BJ (cell line): ENCODE measurements at regions not wholly inside any gene's neighbourhood (a gene's known extent, or its start where the extent isn't known, plus 50 kb on each side); places are given as distances from the start of the nearest gene placed in this dataset.

Experiments
- CTCF ChIA-PET: fragments of 350-600 bp; formaldehyde crosslinking; extraction: SDS; loops from one replicate; lab custom pipeline; 2021; ENCODE audit warnings: antibody characterized with exemption, inconsistent platforms; lab: Yijun Ruan, JAX
- POLR2A ChIA-PET: fragments of 300-600 bp; sonication (Branson Sonifier 250); formaldehyde crosslinking; extraction: SDS; loops from one replicate; lab custom pipeline; 2021; ENCODE audit warnings: antibody characterized with exemption; lab: Charles Lee
- DNase-seq: peaks from one replicate; pipeline ENCODE4 v3.0.0-alpha.2; 2011; ENCODE audit warnings: low read depth
- H3K27me3 ChIP-seq: 2 replicates; pipeline ENCODE4 v1.6.0; 2011; ENCODE audit warnings: low read length; ENCODE audit not compliant: control insufficient read depth, insufficient read depth
- H3K36me3 ChIP-seq: 2 replicates; pipeline ENCODE4 v1.5.1; 2011; ENCODE audit warnings: low read length; ENCODE audit not compliant: control insufficient read depth, insufficient read depth
- H3K4me3 ChIP-seq: 2 replicates; pipeline ENCODE4 v1.5.1; 2011; ENCODE audit warnings: low read depth, mild to moderate bottlenecking, control low read depth, low read length
- TF ChIP-seq, protein P1 (sequence below): IDR thresholded peaks from 2 replicates; pipeline ENCODE4 v1.5.1; 2011; ENCODE audit warnings: low read depth, mild to moderate bottlenecking, control low read depth, inconsistent platforms, low read length, moderate library complexity; ENCODE audit not compliant: insufficient read depth

DNA sequence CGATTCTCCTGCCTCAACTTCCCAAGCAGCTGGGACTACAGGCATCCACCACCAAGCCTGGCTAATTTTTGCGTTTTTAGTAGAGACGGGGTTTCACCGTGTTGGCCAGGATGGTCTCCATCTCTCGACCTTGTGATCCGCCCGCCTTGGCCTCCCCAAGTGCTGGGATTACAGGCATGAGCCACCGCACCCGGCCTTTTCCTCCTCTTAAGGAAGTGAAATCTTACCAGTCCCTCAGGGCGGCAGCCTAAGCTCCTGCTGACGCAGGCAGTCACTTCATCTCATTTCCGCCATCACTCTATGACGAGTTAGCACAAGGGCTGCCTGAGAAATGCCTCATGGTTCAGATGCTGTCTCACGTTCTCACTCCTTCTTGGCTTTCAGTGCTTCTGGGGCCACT lies 246.0 kb upstream of the SHH start:
- no peak for DNase-seq
- H3K4me3 ChIP-seq: no peak overlapping the region
- TF ChIP-seq, protein P1, sequence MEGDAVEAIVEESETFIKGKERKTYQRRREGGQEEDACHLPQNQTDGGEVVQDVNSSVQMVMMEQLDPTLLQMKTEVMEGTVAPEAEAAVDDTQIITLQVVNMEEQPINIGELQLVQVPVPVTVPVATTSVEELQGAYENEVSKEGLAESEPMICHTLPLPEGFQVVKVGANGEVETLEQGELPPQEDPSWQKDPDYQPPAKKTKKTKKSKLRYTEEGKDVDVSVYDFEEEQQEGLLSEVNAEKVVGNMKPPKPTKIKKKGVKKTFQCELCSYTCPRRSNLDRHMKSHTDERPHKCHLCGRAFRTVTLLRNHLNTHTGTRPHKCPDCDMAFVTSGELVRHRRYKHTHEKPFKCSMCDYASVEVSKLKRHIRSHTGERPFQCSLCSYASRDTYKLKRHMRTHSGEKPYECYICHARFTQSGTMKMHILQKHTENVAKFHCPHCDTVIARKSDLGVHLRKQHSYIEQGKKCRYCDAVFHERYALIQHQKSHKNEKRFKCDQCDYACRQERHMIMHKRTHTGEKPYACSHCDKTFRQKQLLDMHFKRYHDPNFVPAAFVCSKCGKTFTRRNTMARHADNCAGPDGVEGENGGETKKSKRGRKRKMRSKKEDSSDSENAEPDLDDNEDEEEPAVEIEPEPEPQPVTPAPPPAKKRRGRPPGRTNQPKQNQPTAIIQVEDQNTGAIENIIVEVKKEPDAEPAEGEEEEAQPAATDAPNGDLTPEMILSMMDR: no peak
- CTCF ChIA-PET: no interaction called here
- POLR2A ChIA-PET: no interaction called here
- H3K27me3 ChIP-seq: no peaks in the 10 kb centered on the region
- no peaks in the 10 kb centered on the region for H3K36me3 ChIP-seq

DNA sequence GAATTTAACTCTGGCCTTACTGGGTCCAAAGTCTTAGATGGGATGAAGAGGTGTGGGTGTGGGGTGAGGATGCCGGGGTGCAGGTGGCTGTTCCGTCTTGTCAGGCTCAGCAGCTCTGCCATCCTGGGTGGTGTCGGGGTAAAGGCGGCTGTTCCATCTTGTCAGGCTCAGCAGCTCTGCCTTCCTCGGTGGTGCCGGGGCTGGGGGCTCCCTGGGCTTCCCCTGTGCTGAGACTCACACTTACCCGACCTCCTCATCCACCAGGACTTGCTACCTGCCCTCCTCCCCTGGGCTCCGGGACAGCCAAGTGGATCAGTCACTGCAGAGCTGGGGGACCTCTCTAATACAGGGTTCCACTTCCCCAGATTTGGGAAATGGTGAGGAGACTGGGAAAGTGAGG lies 244.3 kb upstream of the SHH start:
- TF ChIP-seq, protein P1: no peak
- Histone ChIP-seq H3K4me3 (no peak overlapping the region), H3K36me3 (no peaks in the 10 kb centered on the region), H3K27me3 (no peaks in the 10 kb centered on the region)
- DNase-seq: no peak
- ChIA-PET CTCF (no interaction called here), POLR2A (no interaction called here)

DNA sequence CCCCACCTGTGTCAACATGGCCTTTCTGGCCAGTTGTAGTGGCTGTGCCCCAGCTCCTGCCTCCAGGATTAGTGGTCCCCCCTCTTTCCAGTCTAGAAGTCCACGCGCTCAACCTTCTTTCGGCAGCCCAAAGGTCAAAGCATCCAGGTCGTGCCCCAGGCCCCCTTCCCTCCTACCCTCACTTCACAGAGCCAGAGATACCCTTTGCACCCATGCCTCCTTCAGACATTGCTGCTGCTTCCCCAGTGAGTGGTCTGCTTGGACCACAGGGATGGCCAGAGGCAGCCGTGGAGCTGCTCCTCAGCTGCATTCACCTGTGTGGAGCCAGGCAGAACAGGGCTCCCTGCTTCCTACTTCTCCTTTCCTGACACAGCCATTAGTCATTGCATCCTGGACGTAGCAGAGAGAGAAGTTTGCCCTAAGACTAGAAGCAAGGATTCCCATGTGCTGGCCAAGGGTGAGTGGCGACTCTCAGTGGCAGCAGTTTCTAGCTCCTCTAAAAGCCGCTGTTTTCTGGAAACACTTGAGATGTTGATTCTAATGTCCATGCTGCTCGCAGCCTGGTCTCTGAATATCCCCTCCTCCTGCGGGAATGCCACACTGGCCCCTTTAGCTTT lies 243.1 kb upstream of the SHH start:
- Histone ChIP-seq H3K36me3 (no peaks in the 10 kb centered on the region), H3K4me3 (no peak overlapping the region), H3K27me3 (no peaks in the 10 kb centered on the region)
- TF ChIP-seq, protein P1: no peak
- DNase-seq: no peak
- POLR2A ChIA-PET: no interaction called here
- CTCF ChIA-PET: no interaction called here

DNA sequence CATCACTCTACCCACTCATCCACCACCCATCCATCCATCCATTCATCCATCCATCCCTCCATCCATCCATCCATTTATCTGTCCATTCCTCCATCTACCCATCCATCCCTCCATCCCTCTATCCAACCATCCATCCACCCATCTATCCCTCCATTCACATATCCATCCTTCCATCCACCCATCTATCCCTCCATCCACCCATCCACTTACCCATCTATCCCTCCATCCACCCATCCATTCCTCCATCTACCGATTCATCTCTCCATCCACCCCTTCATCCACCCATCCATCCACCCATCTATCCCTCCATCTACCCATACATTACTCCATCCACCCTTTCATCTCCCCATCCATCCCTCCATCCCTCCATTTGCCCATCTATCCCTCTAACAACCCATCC lies 239.6 kb upstream of the SHH start:
- H3K36me3 ChIP-seq: no peaks in the 10 kb centered on the region
- no peak for DNase-seq
- CTCF ChIA-PET: no interaction called here
- POLR2A ChIA-PET: no interaction called here
- H3K4me3 ChIP-seq: no peak overlapping the region
- TF ChIP-seq, protein P1: no peak
- H3K27me3 ChIP-seq: no peaks in the 10 kb centered on the region

DNA sequence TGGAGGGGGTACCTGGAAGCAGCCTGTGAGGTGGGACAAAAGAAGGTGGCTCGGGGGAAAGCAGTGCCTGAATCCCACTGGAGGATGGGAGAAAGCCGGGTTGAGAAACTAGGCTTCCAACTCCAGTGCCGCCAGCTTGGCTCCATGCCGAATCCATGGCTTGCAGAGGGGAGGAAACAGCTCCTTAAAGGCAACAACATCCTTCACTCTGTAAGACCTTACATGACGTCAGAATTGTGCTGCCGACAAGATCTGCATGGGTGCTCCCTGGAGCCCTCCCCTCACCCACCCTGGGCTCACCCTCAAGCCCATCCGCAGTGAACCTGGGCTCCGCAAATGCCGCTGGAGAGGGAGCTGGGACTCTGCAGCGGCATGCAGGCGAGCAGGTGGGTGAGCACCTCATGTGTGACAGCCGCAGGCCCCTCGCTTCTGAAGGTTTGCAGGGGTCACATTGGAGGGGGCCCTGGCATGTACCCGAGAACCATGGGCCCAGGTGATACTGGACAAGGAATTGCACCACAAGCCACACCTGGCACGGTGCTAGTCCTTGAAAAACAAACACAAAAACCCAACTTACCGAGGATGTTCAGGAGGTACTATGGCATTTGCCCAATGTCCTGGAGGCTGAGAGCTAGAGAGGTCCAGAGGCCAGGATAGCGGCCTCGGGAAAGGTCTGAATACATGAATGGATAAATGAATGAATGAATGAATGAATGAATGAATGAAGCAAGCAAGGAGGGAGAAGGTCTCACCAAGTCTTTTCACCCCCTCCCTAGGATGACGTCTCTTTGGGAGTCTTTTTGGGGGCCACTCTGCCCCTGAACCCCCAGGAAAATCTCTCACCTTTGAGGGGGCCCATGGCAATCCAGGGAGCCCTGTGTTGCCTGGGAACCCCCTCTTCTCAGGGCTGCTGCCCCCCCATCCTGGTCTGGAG lies 238.6 kb upstream of the SHH start:
- Histone ChIP-seq H3K4me3 (no peak overlapping the region), H3K27me3 (no peaks in the 10 kb centered on the region), H3K36me3 (no peaks in the 10 kb centered on the region)
- TF ChIP-seq, protein P1: no peak
- ChIA-PET POLR2A (no interaction called here), CTCF (no interaction called here)
- no peak for DNase-seq
